ENCODE measurements at regions not wholly inside any gene's neighbourhood (a gene's known extent, or its start where the extent isn't known, plus 50 kb on each side); places are given as distances from the start of the nearest gene placed in this dataset.

- Mint-ChIP-seq H3K27me3 (ENCODE audit: unreplicated experiment) (peaks cover 3% of the 10 kb centered on the region), H3K36me3 (ENCODE audit: unreplicated experiment) (no peaks in the 10 kb centered on the region), H3K4me1 (ENCODE audit: unreplicated experiment) (no peaks in the 10 kb centered on the region), H3K27ac (ENCODE audit: unreplicated experiment) (no peak overlapping the region), H3K9me3 (ENCODE audit: unreplicated experiment) (peaks cover 13% of the 10 kb centered on the region), H3K4me3 (ENCODE audit: unreplicated experiment) (no peak overlapping the region)
- TF ChIP-seq CTCF (IDR thresholded peaks at IDR 0.05), result no peak
- no peak for DNase-seq (ENCODE audit: extremely low spot score, unreplicated experiment)
Observed at GRCh38 chr3:36257158-36257852, 123.0 kb upstream of the STAC start.

- H3K36me3 Mint-ChIP-seq (ENCODE audit: unreplicated experiment), result no peaks in the 10 kb centered on the region
- DNase-seq (ENCODE audit: extremely low spot score, unreplicated experiment), result no peak
- H3K4me3 Mint-ChIP-seq (ENCODE audit: unreplicated experiment), result no peak overlapping the region
- no peak for TF ChIP-seq CTCF (IDR thresholded peaks at IDR 0.05)
- H3K4me1 Mint-ChIP-seq (ENCODE audit: unreplicated experiment), result no peaks in the 10 kb centered on the region
- peaks cover 10% of the 10 kb centered on the region for H3K9me3 Mint-ChIP-seq (ENCODE audit: unreplicated experiment)
- no peak overlapping the region for H3K27ac Mint-ChIP-seq (ENCODE audit: unreplicated experiment)
- peaks cover 3% of the 10 kb centered on the region for H3K27me3 Mint-ChIP-seq (ENCODE audit: unreplicated experiment)
Observed at GRCh38 chr3:36258421-36258820, 121.9 kb upstream of the STAC start.

GRCh38 chr3:36259580-36259979 is 120.7 kb upstream of the STAC start:
- Mint-ChIP-seq H3K4me3 (ENCODE audit: unreplicated experiment) (no peak overlapping the region), H3K9me3 (ENCODE audit: unreplicated experiment) (peaks cover 16% of the 10 kb centered on the region), H3K27me3 (ENCODE audit: unreplicated experiment) (peaks cover 1% of the 10 kb centered on the region), H3K36me3 (ENCODE audit: unreplicated experiment) (no peaks in the 10 kb centered on the region), H3K27ac (ENCODE audit: unreplicated experiment) (no peak overlapping the region), H3K4me1 (ENCODE audit: unreplicated experiment) (no peaks in the 10 kb centered on the region)
- no peak for DNase-seq (ENCODE audit: extremely low spot score, unreplicated experiment)
- TF ChIP-seq CTCF (IDR thresholded peaks at IDR 0.05), result no peak

- H3K4me1 Mint-ChIP-seq (ENCODE audit: unreplicated experiment), result no peaks in the 10 kb centered on the region
- peaks cover 5% of the 10 kb centered on the region for H3K27me3 Mint-ChIP-seq (ENCODE audit: unreplicated experiment)
- no peaks in the 10 kb centered on the region for H3K36me3 Mint-ChIP-seq (ENCODE audit: unreplicated experiment)
- no peak for DNase-seq (ENCODE audit: extremely low spot score, unreplicated experiment)
- H3K9me3 Mint-ChIP-seq (ENCODE audit: unreplicated experiment), result no peaks in the 10 kb centered on the region
- no peak overlapping the region for H3K4me3 Mint-ChIP-seq (ENCODE audit: unreplicated experiment)
- no peak for TF ChIP-seq CTCF (IDR thresholded peaks at IDR 0.05)
- H3K27ac Mint-ChIP-seq (ENCODE audit: unreplicated experiment), result no peak overlapping the region
Observed at GRCh38 chr3:36269274-36269673, 111.0 kb upstream of the STAC start.

- Mint-ChIP-seq H3K4me3 (ENCODE audit: unreplicated experiment) (no peak overlapping the region), H3K27ac (ENCODE audit: unreplicated experiment) (no peak overlapping the region), H3K27me3 (ENCODE audit: unreplicated experiment) (peaks cover 18% of the 10 kb centered on the region), H3K36me3 (ENCODE audit: unreplicated experiment) (no peaks in the 10 kb centered on the region), H3K4me1 (ENCODE audit: unreplicated experiment) (no peaks in the 10 kb centered on the region), H3K9me3 (ENCODE audit: unreplicated experiment) (no peaks in the 10 kb centered on the region)
- no peak for TF ChIP-seq CTCF (IDR thresholded peaks at IDR 0.05)
- no peak for DNase-seq (ENCODE audit: extremely low spot score, unreplicated experiment)
Observed at GRCh38 chr3:36282766-36283165, 97.5 kb upstream of the STAC start.
